PC-9 (cell line): ENCODE measurements at regions not wholly inside any gene's neighbourhood (a gene's known extent, or its start where the extent isn't known, plus 50 kb on each side); places are given as distances from the start of the nearest gene placed in this dataset.

Experiments used
- BruUV-seq: library from RNA; stranded (reverse); fragments of 400-500 nt; replicated peaks from 2 replicates; lab custom pipeline; 2021; lab: Mats Ljungman, UMichigan
- CTCF ChIA-PET: fragments of 300-600 bp; sonication (Branson Sonifier 250); formaldehyde crosslinking; loops from one replicate; lab custom pipeline; 2022; ENCODE audit warnings: antibody characterized with exemption; lab: Charles Lee
- POLR2A ChIA-PET: fragments of 300-600 bp; sonication (Branson Sonifier 250); formaldehyde crosslinking; loops from one replicate; lab custom pipeline; 2022; ENCODE audit warnings: antibody characterized with exemption; ENCODE audit not compliant: unreplicated experiment; lab: Charles Lee
- DNase-seq, 2 experiments: peaks; one replicate each; pipeline versions ENCODE4 v3.0.0 to v3.0.0-alpha.2; 2015 to 2022; ENCODE audit warnings: mixed read lengths in 1 of 2
- H2AFZ ChIP-seq: fragments of 200-600 bp; sonication (generic); 2 replicates; pipeline ENCODE4 v1.8.1; 2017; ENCODE audit warnings: antibody characterized with exemption
- H3F3A ChIP-seq: fragments of 200-600 bp; sonication (generic); 2 replicates; pipeline ENCODE4 v1.8.1; 2017; ENCODE audit warnings: antibody characterized with exemption, mild to moderate bottlenecking, low read depth; ENCODE audit not compliant: insufficient read depth
- H3K27ac ChIP-seq: fragments of 200-600 bp; sonication (generic); 2 replicates; pipeline ENCODE4 v1.6.1; 2016; ENCODE audit warnings: mixed run types
- H3K27me3 ChIP-seq: fragments of 200-600 bp; sonication (generic); 2 replicates; pipeline ENCODE4 v1.6.1; 2016; ENCODE audit warnings: low read depth, mixed run types; ENCODE audit not compliant: insufficient read depth
- H3K36me3 ChIP-seq: fragments of 200-600 bp; sonication (generic); 2 replicates; pipeline ENCODE4 v1.6.1; 2016; ENCODE audit warnings: low read depth, mixed run types
- H3K4me1 ChIP-seq: fragments of 200-600 bp; sonication (generic); replicated peaks from 2 replicates; pipeline ENCODE4 v1.6.1; 2016; ENCODE audit warnings: mixed run types; ENCODE audit not compliant: insufficient read depth
- H3K4me2 ChIP-seq: fragments of 200-600 bp; sonication (generic); 2 replicates; pipeline ENCODE4 v1.6.1; 2017; ENCODE audit warnings: mixed run types
- H3K4me3 ChIP-seq: fragments of 200-600 bp; sonication (generic); 2 replicates; pipeline ENCODE4 v1.6.1; 2016; ENCODE audit warnings: mixed run types
- H3K79me2 ChIP-seq: fragments of 200-600 bp; sonication (generic); 2 replicates; pipeline ENCODE4 v1.6.1; 2017; ENCODE audit warnings: low read depth, mixed run types
- H3K9me2 ChIP-seq: fragments of 200-600 bp; sonication (generic); 2 replicates; pipeline ENCODE4 v1.8.1; 2017; ENCODE audit warnings: mild to moderate bottlenecking; ENCODE audit not compliant: insufficient read depth
- H3K9me3 ChIP-seq: fragments of 200-600 bp; sonication (generic); 2 replicates; pipeline ENCODE4 v1.8.1; 2016; ENCODE audit warnings: low read depth; ENCODE audit not compliant: insufficient read depth
- H4K20me1 ChIP-seq: fragments of 200-600 bp; sonication (generic); 2 replicates; pipeline ENCODE4 v1.8.1; 2017; ENCODE audit not compliant: insufficient read depth
- CTCF ChIP-seq: fragments of 200-600 bp; sonication (generic); conservative IDR thresholded peaks from 2 replicates; pipeline ENCODE4 v1.6.1; 2017; ENCODE audit warnings: mixed run types, antibody characterized with exemption, mild to moderate bottlenecking, moderate library complexity
- EZH2 ChIP-seq: fragments of 200-600 bp; sonication (generic); IDR thresholded peaks from 2 replicates; pipeline ENCODE4 v1.8.0; 2017; ENCODE audit warnings: antibody characterized with exemption, low read depth
- intact Hi-C: fragments of 100-400 bp; cut with micrococcal nuclease; formaldehyde crosslinking; loops from one replicate; pipeline ENCODE4 v1.10.0; 2022; ENCODE audit not compliant: unreplicated experiment

DNA sequence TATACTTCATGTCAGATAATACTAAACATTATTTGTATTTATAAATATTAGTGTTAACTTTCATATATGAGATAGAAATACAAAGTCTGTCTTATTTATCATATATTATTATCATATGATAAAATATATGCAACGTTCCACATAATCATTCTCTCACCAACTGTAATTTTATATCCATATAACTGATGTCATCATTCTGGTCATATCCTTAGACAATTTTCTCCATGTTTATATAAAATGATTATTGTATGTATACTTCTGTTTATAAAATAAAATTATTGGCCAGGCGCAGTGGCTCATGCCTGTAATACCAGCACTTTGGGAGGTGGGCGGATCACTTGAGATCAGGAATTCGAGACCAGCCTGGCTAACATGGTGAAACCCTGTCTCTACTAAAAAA is 2007.1 kb downstream of the EFNA5 start:
- ChIA-PET POLR2A (no interaction called here), CTCF (no interaction called here)
- Histone ChIP-seq H2AFZ (no peak overlapping the region), H3K27ac (no peak overlapping the region), H3K27me3 (no peaks in the 10 kb centered on the region), H3K36me3 (no peaks in the 10 kb centered on the region), H3K4me1 (no peaks in the 10 kb centered on the region), H3K4me2 (no peak overlapping the region), H3K9me2 (no peaks in the 10 kb centered on the region), H3K9me3 (no peaks in the 10 kb centered on the region), H3K79me2 (no peaks in the 10 kb centered on the region), H3F3A (no peaks in the 10 kb centered on the region), H3K4me3 (no peak overlapping the region), H4K20me1 (no peaks in the 10 kb centered on the region)
- TF ChIP-seq EZH2 (no peak), CTCF (no peak)
- DNase-seq, result no peak
- no TSS peak for BruUV-seq
- intact Hi-C loops, result no loop called here

GRCh38 chr5:105659396-105659795 is 2011.3 kb downstream of the EFNA5 start:
- POLR2A ChIA-PET, result no interaction called here

GRCh38 chr5:105640328-105640727 is 2030.4 kb downstream of the EFNA5 start:
- no peak overlapping the region for H3K4me2 ChIP-seq
- H3K79me2 ChIP-seq, result no peaks in the 10 kb centered on the region
- BruUV-seq, result no TSS peak
- no peak for DNase-seq
- no peak overlapping the region for H3K4me3 ChIP-seq
- H3F3A ChIP-seq, result no peaks in the 10 kb centered on the region
- no peaks in the 10 kb centered on the region for H3K9me3 ChIP-seq
- TF ChIP-seq EZH2 (no peak), CTCF (no peak)
- intact Hi-C loops, result no loop called here
- no peak overlapping the region; the same call in 1 of the 2 replicates for H2AFZ ChIP-seq
- CTCF ChIA-PET, result no interaction called here
- POLR2A ChIA-PET, result no interaction called here
- no peak overlapping the region for H3K27ac ChIP-seq
- no peaks in the 10 kb centered on the region for H3K9me2 ChIP-seq
- H3K27me3 ChIP-seq, result no peaks in the 10 kb centered on the region
- no peaks in the 10 kb centered on the region for H3K36me3 ChIP-seq
- H4K20me1 ChIP-seq, result no peaks in the 10 kb centered on the region
- no peaks in the 10 kb centered on the region for H3K4me1 ChIP-seq

More at GRCh38 chr5:105659396-105659795, 2011.3 kb downstream of the EFNA5 start:
- H3K4me1 ChIP-seq, result no peaks in the 10 kb centered on the region
- H3K27ac ChIP-seq, result no peak overlapping the region
- H3K4me2 ChIP-seq, result no peak overlapping the region
- no peaks in the 10 kb centered on the region for H3F3A ChIP-seq
- H2AFZ ChIP-seq, result no peak overlapping the region
- DNase-seq, result no peak
- no peak overlapping the region for H3K4me3 ChIP-seq
- no peaks in the 10 kb centered on the region for H4K20me1 ChIP-seq
- H3K9me2 ChIP-seq, result no peaks in the 10 kb centered on the region; the same call in 1 of the 2 replicates
- CTCF ChIA-PET, result no interaction called here
- no peaks in the 10 kb centered on the region for H3K79me2 ChIP-seq
- H3K9me3 ChIP-seq, result no peaks in the 10 kb centered on the region
- TF ChIP-seq EZH2, result no peak
- BruUV-seq, result no TSS peak
- H3K27me3 ChIP-seq, result no peaks in the 10 kb centered on the region
- no peaks in the 10 kb centered on the region for H3K36me3 ChIP-seq
- intact Hi-C loops, result no loop called here

- no peaks in the 10 kb centered on the region for H3K4me1 ChIP-seq
- no peaks in the 10 kb centered on the region for H3K9me3 ChIP-seq
- no peaks in the 10 kb centered on the region for H3K9me2 ChIP-seq
- DNase-seq, result no peak
- H3K4me3 ChIP-seq, result no peak overlapping the region
- CTCF ChIA-PET, result no interaction called here
- no peaks in the 10 kb centered on the region for H4K20me1 ChIP-seq
- POLR2A ChIA-PET, result no interaction called here
- H3K27me3 ChIP-seq, result no peaks in the 10 kb centered on the region
- H3K79me2 ChIP-seq, result no peaks in the 10 kb centered on the region
- intact Hi-C loops, result no loop called here
- no peaks in the 10 kb centered on the region for H3K36me3 ChIP-seq
- no TSS peak for BruUV-seq
- H3F3A ChIP-seq, result no peaks in the 10 kb centered on the region
- TF ChIP-seq CTCF, result no peak
- no peak for TF ChIP-seq EZH2
- no peak overlapping the region for H2AFZ ChIP-seq
- no peak overlapping the region for H3K4me2 ChIP-seq
- no peak overlapping the region for H3K27ac ChIP-seq
These were observed 2031.2 kb downstream of the EFNA5 start for GRCh38 chr5:105639511-105639910.
